Central memory CD8-positive, alpha-beta T cell (primary cell): ENCODE measurements at regions not wholly inside any gene's neighbourhood (a gene's known extent, or its start where the extent isn't known, plus 50 kb on each side); places are given as distances from the start of the nearest gene placed in this dataset.

Experiments used
- ATAC-seq: fragments of 150-1000 bp; cut with Tn5 transposase; replicated peaks from 2 replicates; pipeline ENCODE4 v1.10.0; 2022; ENCODE audit warnings: mild to moderate bottlenecking, moderate FRiP score, moderate number of reproducible peaks; ENCODE audit not compliant: poor library complexity, severe bottlenecking; ENCODE audit errors: extremely low read depth
- DNase-seq, 2 donors: peaks; one replicate each; pipeline ENCODE4 v3.0.0; 2021; ENCODE audit warnings: low spot score in 2 of 2
- H3K27ac Mint-ChIP-seq: one replicate; pipeline ENCODE4 v1.8.0; 2022; ENCODE audit warnings: low read depth, mild to moderate bottlenecking, moderate library complexity, mixed read lengths
- H3K27me3 Mint-ChIP-seq: one replicate; pipeline ENCODE4 v1.8.0; 2022; ENCODE audit warnings: mixed read lengths
- H3K36me3 Mint-ChIP-seq: one replicate; pipeline ENCODE4 v1.8.0; 2022; ENCODE audit warnings: mild to moderate bottlenecking, moderate library complexity, mixed read lengths; ENCODE audit not compliant: insufficient read depth
- H3K4me1 Mint-ChIP-seq: one replicate; pipeline ENCODE4 v1.8.0; 2022; ENCODE audit warnings: mixed read lengths
- H3K4me3 Mint-ChIP-seq: one replicate; pipeline ENCODE4 v1.8.0; 2022; ENCODE audit warnings: mild to moderate bottlenecking, moderate library complexity, mixed read lengths
- H3K9me3 Mint-ChIP-seq: one replicate; pipeline ENCODE4 v1.8.0; 2022; ENCODE audit warnings: mixed read lengths

- no peaks in the 10 kb centered on the region for H3K36me3 Mint-ChIP-seq
- ATAC-seq: no peak
- H3K9me3 Mint-ChIP-seq: peaks cover 5% of the 10 kb centered on the region
- no peak overlapping the region for H3K27ac Mint-ChIP-seq
- peaks cover 40% of the 10 kb centered on the region for H3K27me3 Mint-ChIP-seq
- no peaks in the 10 kb centered on the region for H3K4me1 Mint-ChIP-seq
- no peak for DNase-seq
- no peak overlapping the region for H3K4me3 Mint-ChIP-seq
These were observed 163.1 kb downstream of the TTC8 start for GRCh38 chr14:88987516-88987915.

GRCh38 chr14:88989911-88990310, 165.5 kb downstream of the TTC8 start:
- no peaks in the 10 kb centered on the region for H3K36me3 Mint-ChIP-seq
- H3K9me3 Mint-ChIP-seq: peaks cover 5% of the 10 kb centered on the region
- H3K4me3 Mint-ChIP-seq: no peak overlapping the region

DNA sequence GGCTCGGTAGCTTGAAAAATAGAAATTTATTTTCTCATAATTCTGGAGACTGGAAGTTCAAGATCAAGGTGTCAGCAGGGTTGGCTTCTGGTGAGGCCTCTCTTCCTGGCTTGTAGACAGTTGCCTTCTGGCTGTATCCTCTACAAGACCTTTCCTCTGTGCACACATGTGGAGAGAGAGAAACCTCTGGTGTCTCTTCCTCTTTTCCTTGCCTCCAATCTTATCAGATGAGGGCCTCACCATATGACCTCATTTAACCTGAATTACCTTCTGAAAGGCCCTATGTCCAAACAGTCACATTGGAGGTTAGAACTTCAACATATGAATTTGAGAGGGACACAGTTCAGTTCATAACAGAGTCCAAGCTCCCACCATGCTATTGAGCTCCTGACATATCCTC, 166.4 kb downstream of the TTC8 start:
- Mint-ChIP-seq H3K4me3 (no peak overlapping the region), H3K27ac (no peak overlapping the region), H3K36me3 (peaks cover 2% of the 10 kb centered on the region), H3K27me3 (peaks cover 65% of the 10 kb centered on the region), H3K4me1 (no peaks in the 10 kb centered on the region), H3K9me3 (peaks cover 2% of the 10 kb centered on the region)
- no peak for DNase-seq
- no peak for ATAC-seq

More at GRCh38 chr14:88989911-88990310, 165.5 kb downstream of the TTC8 start:
- Mint-ChIP-seq H3K4me1 (no peaks in the 10 kb centered on the region), H3K27ac (no peak overlapping the region), H3K27me3 (peaks cover 62% of the 10 kb centered on the region)
- no peak for DNase-seq
- ATAC-seq: no peak

- DNase-seq (no peak), ATAC-seq (no peak)
- Mint-ChIP-seq H3K4me1 (no peaks in the 10 kb centered on the region), H3K36me3 (peaks cover 2% of the 10 kb centered on the region), H3K4me3 (no peak overlapping the region), H3K27me3 (peaks cover 73% of the 10 kb centered on the region), H3K27ac (no peak overlapping the region), H3K9me3 (no peaks in the 10 kb centered on the region)
These were observed 167.6 kb downstream of the TTC8 start for GRCh38 chr14:88992011-88992410.

- H3K4me1 Mint-ChIP-seq: no peaks in the 10 kb centered on the region
- peaks cover 84% of the 10 kb centered on the region for H3K27me3 Mint-ChIP-seq
These were observed 169.5 kb downstream of the TTC8 start for GRCh38 chr14:88993946-88994345.

DNA sequence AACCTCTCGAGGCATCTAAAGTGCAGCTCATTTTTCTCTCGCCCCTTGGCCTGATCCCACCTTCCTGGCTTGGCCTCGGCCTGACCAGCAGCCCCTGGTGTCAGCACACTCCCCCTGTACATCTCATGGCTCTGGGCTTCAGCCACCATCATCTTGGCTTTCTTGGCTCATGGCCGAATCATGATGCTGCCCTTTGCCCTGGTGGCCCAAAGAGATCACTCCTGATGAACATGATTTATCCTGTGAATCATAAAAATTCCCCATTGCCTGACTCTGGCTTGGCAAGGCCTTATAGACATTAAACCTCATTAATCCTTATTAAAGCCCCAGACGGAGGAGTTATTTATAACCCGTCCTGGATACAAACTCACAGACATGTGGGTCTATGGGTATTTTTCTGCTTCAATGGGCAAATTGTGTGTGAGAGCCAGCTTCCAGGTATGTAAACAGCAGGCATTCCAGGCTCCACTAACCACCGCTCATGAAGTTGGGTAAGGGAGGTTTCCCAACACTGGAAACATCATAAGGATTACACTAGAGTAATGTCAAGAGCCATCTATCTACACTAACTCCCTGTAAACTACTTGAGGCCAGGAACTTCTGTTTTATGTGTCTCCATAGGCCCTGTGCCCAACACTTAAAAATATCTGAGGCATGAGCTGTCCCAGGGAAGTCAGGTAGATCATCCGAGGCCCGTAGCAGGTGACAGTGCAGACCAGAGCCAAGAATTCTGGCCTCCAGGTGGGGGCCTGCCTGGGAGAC, 171.2 kb downstream of the TTC8 start:
- Mint-ChIP-seq H3K36me3 (peaks cover 2% of the 10 kb centered on the region), H3K27ac (no peak overlapping the region), H3K27me3 (peaks cover 81% of the 10 kb centered on the region), H3K4me3 (no peak overlapping the region), H3K4me1 (no peaks in the 10 kb centered on the region), H3K9me3 (no peaks in the 10 kb centered on the region)
- ATAC-seq: no peak
- DNase-seq: no peak

More at GRCh38 chr14:88993946-88994345, 169.5 kb downstream of the TTC8 start:
- Mint-ChIP-seq H3K9me3 (no peaks in the 10 kb centered on the region), H3K36me3 (peaks cover 2% of the 10 kb centered on the region), H3K4me3 (no peak overlapping the region), H3K27ac (no peak overlapping the region)
- no peak for ATAC-seq
- no peak for DNase-seq

DNA sequence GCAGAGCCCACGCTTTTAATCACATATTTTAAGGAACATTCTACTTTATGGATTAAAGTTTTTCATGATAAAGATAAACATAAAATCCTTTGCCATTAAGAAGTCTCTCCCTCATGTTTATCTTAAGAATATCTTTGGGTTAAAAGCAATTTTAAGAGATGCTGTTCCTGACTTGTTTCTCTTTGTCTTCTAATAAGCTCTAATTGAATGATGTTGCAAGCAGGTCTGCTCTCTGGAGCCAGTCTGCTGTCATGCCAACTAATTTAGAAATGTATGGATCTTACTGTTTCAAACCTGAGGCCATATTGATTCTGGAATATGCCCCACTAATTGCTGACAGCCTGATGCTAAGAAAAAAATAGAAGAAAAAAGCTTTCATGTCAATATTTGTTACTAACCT, 173.6 kb downstream of the TTC8 start:
- Mint-ChIP-seq H3K27me3 (peaks cover 69% of the 10 kb centered on the region), H3K27ac (no peak overlapping the region), H3K36me3 (peaks cover 2% of the 10 kb centered on the region), H3K9me3 (no peaks in the 10 kb centered on the region), H3K4me1 (no peaks in the 10 kb centered on the region), H3K4me3 (no peak overlapping the region)
- no peak for ATAC-seq
- no peak for DNase-seq

- Mint-ChIP-seq H3K27me3 (peaks cover 60% of the 10 kb centered on the region), H3K27ac (no peak overlapping the region), H3K36me3 (peaks cover 2% of the 10 kb centered on the region), H3K4me1 (no peaks in the 10 kb centered on the region), H3K9me3 (no peaks in the 10 kb centered on the region), H3K4me3 (no peak overlapping the region)
- DNase-seq: no peak
- ATAC-seq: no peak
These were observed 174.7 kb downstream of the TTC8 start for GRCh38 chr14:88999137-88999536.

DNA sequence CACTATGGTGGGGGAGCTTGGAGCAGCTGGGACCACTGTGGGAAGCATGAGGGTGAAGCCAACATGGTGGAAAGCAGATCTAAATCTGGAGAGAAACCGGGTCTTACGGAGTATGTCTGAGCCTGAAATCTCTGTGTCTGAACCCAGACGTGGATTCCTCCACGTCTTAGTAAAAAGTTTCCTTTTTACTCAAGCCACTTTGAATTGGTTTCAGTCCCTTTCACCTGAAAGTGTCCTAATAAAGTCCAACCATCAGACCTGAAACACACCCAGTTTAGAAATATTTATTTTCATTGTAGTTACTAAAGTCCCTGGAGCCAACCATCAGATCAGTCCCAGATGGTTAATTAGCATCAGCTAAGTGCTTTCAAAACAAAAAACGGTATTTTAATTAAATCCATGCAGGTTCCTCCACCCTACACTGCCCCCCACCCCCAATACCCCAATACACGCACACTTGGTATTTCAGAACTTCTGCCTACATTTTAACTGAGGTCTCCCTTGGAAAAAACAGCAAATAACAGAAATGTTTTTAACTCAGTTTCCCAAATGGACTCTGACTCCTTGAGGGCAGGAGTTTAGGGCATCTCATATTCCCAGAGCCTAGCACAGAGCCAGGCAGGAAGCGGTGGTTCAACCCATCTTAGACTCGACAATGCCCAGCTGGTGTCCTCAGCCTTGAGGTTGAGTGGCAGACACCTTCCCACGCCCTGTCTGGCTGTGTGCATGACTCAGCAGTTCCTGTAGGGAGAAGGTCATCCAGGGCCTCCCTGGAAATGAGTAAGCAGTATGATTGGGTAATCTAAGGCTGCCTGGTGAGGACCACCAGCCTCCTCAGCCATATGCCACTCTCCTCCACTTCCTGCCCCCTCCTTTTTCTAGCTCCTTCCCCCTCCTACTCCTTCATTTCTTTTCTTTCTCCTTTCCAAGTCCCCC, 175.8 kb downstream of the TTC8 start:
- H3K27ac Mint-ChIP-seq: no peak overlapping the region
- DNase-seq: no peak

GRCh38 chr14:89004166-89004565, 179.7 kb downstream of the TTC8 start:
- ATAC-seq (no peak), DNase-seq (no peak)
- no peak overlapping the region for H3K27ac Mint-ChIP-seq
- no peaks in the 10 kb centered on the region for H3K9me3 Mint-ChIP-seq
- no peak overlapping the region for H3K4me3 Mint-ChIP-seq
- H3K4me1 Mint-ChIP-seq: no peaks in the 10 kb centered on the region
- H3K36me3 Mint-ChIP-seq: no peaks in the 10 kb centered on the region
- peaks cover 11% of the 10 kb centered on the region for H3K27me3 Mint-ChIP-seq

More for the DNA sequence above, 175.8 kb downstream of the TTC8 start:
- Mint-ChIP-seq H3K4me1 (no peaks in the 10 kb centered on the region), H3K36me3 (peaks cover 2% of the 10 kb centered on the region), H3K4me3 (no peak overlapping the region), H3K9me3 (no peaks in the 10 kb centered on the region), H3K27me3 (peaks cover 48% of the 10 kb centered on the region)
- ATAC-seq: no peak

DNA sequence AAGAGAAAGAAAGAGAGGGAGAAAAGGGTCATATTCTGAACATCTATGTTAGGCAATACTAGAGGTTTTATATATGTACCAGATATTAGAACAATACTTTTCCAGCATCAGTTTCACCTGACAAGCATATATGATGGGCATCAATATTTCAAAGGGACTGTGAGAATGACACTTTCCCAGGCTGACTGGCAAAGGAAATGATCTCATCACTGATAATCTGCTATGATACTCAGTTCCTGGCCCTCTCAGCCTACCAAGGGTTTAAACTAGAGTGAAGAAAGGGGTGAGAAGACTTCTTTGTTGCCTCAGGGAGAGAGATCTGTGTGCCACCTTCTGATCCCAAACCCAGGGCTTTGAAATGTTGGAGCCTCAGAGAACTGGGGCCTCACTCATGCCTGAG, 183.5 kb downstream of the TTC8 start:
- Mint-ChIP-seq H3K27me3 (peaks cover 9% of the 10 kb centered on the region), H3K36me3 (no peaks in the 10 kb centered on the region), H3K4me1 (no peaks in the 10 kb centered on the region), H3K27ac (no peak overlapping the region), H3K9me3 (no peaks in the 10 kb centered on the region), H3K4me3 (no peak overlapping the region)
- DNase-seq: no peak
- no peak for ATAC-seq

- no peak for ATAC-seq
- no peak for DNase-seq
- Mint-ChIP-seq H3K27ac (no peak overlapping the region), H3K36me3 (no peaks in the 10 kb centered on the region), H3K27me3 (peaks cover 31% of the 10 kb centered on the region), H3K9me3 (no peaks in the 10 kb centered on the region), H3K4me3 (no peak overlapping the region), H3K4me1 (peaks cover 4% of the 10 kb centered on the region)
These were observed 187.2 kb downstream of the TTC8 start for GRCh38 chr14:89011355-89012281.
